ENCODE measurements at regions not wholly inside any gene's neighbourhood (a gene's known extent, or its start where the extent isn't known, plus 50 kb on each side); places are given as distances from the start of the nearest gene placed in this dataset.
A peak's percentile ranks its signal among the peaks of the same experiment; 100 is the strongest.
"Not testable (repeated sequence)": the region's sequence is repeated elsewhere in the genome, so short reads cannot be mapped to it uniquely, and the experiment has no call there.

GRCh38 chr5:90208323-90208722 lies 201.2 kb downstream of the CETN3 start:
- H3K27ac ChIP-seq; DNase-seq (ENCODE audit: low read depth, low spot score): not testable (repeated sequence)

- DNase-seq (ENCODE audit: low read depth, low spot score), result peak; percentile 69
- no peak overlapping the region for H3K27ac ChIP-seq
Measured at GRCh38 chr5:90201923-90202322, 207.6 kb downstream of the CETN3 start.

GRCh38 chr5:90193185-90193822 lies 216.3 kb downstream of the CETN3 start:
- DNase-seq (ENCODE audit: low read depth, low spot score), result no peak
- no peak overlapping the region for H3K27ac ChIP-seq

- DNase-seq (ENCODE audit: low read depth, low spot score), result no peak
- H3K27ac ChIP-seq, result no peak overlapping the region
Measured at GRCh38 chr5:90191352-90192045, 218.1 kb downstream of the CETN3 start.

- DNase-seq (ENCODE audit: low read depth, low spot score), result no peak
- no peak overlapping the region for H3K27ac ChIP-seq
Measured at GRCh38 chr5:90185897-90186468, 223.6 kb downstream of the CETN3 start.

GRCh38 chr5:90184764-90185163 lies 224.8 kb downstream of the CETN3 start:
- no peak for DNase-seq (ENCODE audit: low read depth, low spot score)
- no peak overlapping the region for H3K27ac ChIP-seq

GRCh38 chr5:90182726-90183125 lies 226.8 kb downstream of the CETN3 start:
- H3K27ac ChIP-seq, result no peak overlapping the region
- no peak for DNase-seq (ENCODE audit: low read depth, low spot score)

- no peak overlapping the region for H3K27ac ChIP-seq
- DNase-seq (ENCODE audit: low read depth, low spot score), result no peak
Measured at GRCh38 chr5:90174236-90174635, 235.3 kb downstream of the CETN3 start.

- no peak overlapping the region for H3K27ac ChIP-seq
- DNase-seq (ENCODE audit: low read depth, low spot score), result no peak
Measured at GRCh38 chr5:90173299-90174030, 236.1 kb downstream of the CETN3 start.

GRCh38 chr5:90171466-90171865 lies 238.1 kb downstream of the CETN3 start:
- H3K27ac ChIP-seq, result no peak overlapping the region
- no peak for DNase-seq (ENCODE audit: low read depth, low spot score)

- no peak overlapping the region for H3K27ac ChIP-seq
- DNase-seq (ENCODE audit: low read depth, low spot score), result no peak
Measured at GRCh38 chr5:90170261-90170660, 239.3 kb downstream of the CETN3 start.

GRCh38 chr5:90169078-90169477 lies 240.5 kb downstream of the CETN3 start:
- no peak for DNase-seq (ENCODE audit: low read depth, low spot score)
- H3K27ac ChIP-seq, result no peak overlapping the region

GRCh38 chr5:90168399-90168798 lies 241.2 kb downstream of the CETN3 start:
- no peak overlapping the region for H3K27ac ChIP-seq
- no peak for DNase-seq (ENCODE audit: low read depth, low spot score)

GRCh38 chr5:90166816-90167215 lies 242.7 kb downstream of the CETN3 start:
- DNase-seq (ENCODE audit: low read depth, low spot score), result no peak
- no peak overlapping the region for H3K27ac ChIP-seq

- no peak for DNase-seq (ENCODE audit: low read depth, low spot score)
- no peak overlapping the region for H3K27ac ChIP-seq
Measured at GRCh38 chr5:90162324-90162723, 247.2 kb downstream of the CETN3 start.

- H3K27ac ChIP-seq, result no peak overlapping the region
- DNase-seq (ENCODE audit: low read depth, low spot score), result no peak
Measured at GRCh38 chr5:90161414-90161813, 248.1 kb downstream of the CETN3 start.

GRCh38 chr5:90158131-90158530 lies 251.4 kb downstream of the CETN3 start:
- no peak overlapping the region for H3K27ac ChIP-seq
- DNase-seq (ENCODE audit: low read depth, low spot score), result no peak

- DNase-seq (ENCODE audit: low read depth, low spot score), result no peak
- no peak overlapping the region for H3K27ac ChIP-seq
Measured at GRCh38 chr5:90153031-90153430, 256.5 kb downstream of the CETN3 start.

- DNase-seq (ENCODE audit: low read depth, low spot score), result no peak
- H3K27ac ChIP-seq, result no peak overlapping the region
Measured at GRCh38 chr5:90144625-90145327, 264.8 kb downstream of the CETN3 start.

- H3K27ac ChIP-seq, result no peak overlapping the region
- no peak for DNase-seq (ENCODE audit: low read depth, low spot score)
Measured at GRCh38 chr5:90142541-90142940, 267.0 kb downstream of the CETN3 start.
